Vagina (tissue), 2 donors: ENCODE measurements at regions not wholly inside any gene's neighbourhood (a gene's known extent, or its start where the extent isn't known, plus 50 kb on each side); places are given as distances from the start of the nearest gene placed in this dataset.

Experiments
- DNase-seq, 2 donors: peaks; one replicate each; pipeline ENCODE4 v3.0.0-alpha.2; 2017; ENCODE audit errors: extremely low spot score in 2 of 2
- H3K27ac ChIP-seq: fragments of 200-600 bp; sonication (generic); one replicate; pipeline ENCODE4 v1.5.1; 2019
- H3K27me3 ChIP-seq: fragments of 200-600 bp; sonication (generic); one replicate; pipeline ENCODE4 v1.5.1; 2019
- H3K36me3 ChIP-seq, 2 donors: fragments of 200-600 bp; sonication (generic); one replicate each; pipeline ENCODE4 v1.5.1; 2017 to 2019
- H3K4me1 ChIP-seq: fragments of 200-600 bp; sonication (generic); one replicate; pipeline ENCODE4 v1.5.1; 2019
- H3K4me3 ChIP-seq, 2 donors: fragments of 200-600 bp; sonication (generic); 1 replicate in 1 of 2; 2 replicates in 1 of 2; pipeline ENCODE4 v1.5.1; 2016 to 2019
- H3K9me3 ChIP-seq: fragments of 200-600 bp; sonication (generic); one replicate; pipeline ENCODE4 v1.5.1; 2019
- CTCF ChIP-seq, 3 experiments: fragments of 450-650 bp in 2 of 3; fragments of 200-600 bp in 1 of 3; sonication (generic) in 1 of 3; IDR thresholded peaks; one replicate each; pipeline ENCODE4 v1.5.1; 2017 to 2019; ENCODE audit warnings: antibody characterized with exemption in 3 of 3, mild to moderate bottlenecking in 2 of 3, moderate library complexity in 2 of 3
- POLR2A ChIP-seq, 2 donors: fragments of 450-650 bp; IDR thresholded peaks; one replicate each; pipeline ENCODE4 v1.6.1; 2017; ENCODE audit warnings: antibody characterized with exemption in 2 of 2, mild to moderate bottlenecking in 2 of 2, moderate library complexity in 2 of 2
- POLR2AphosphoS5 ChIP-seq, 2 donors: sonication (generic); formaldehyde crosslinking; IDR thresholded peaks; one replicate each; pipeline ENCODE4 v1.9.0; 2017; ENCODE audit warnings: antibody characterized with exemption in 2 of 2, mild to moderate bottlenecking in 2 of 2, low read depth in 1 of 2; ENCODE audit not compliant: insufficient read depth in 1 of 2
- intact Hi-C: fragments of 100-400 bp; cut with DNase I; formaldehyde crosslinking; loops from one replicate; pipeline ENCODE4 v1.15.1; 2023

GRCh38 chr16:59591480-59591879, 857.4 kb upstream of the GOT2 start:
- Histone ChIP-seq H3K36me3 (no peaks in the 10 kb centered on the region), H3K9me3 (no peaks in the 10 kb centered on the region), H3K4me3 (no peak overlapping the region), H3K27ac (no peak overlapping the region), H3K27me3 (no peaks in the 10 kb centered on the region), H3K4me1 (no peaks in the 10 kb centered on the region)
- DNase-seq = no peak
- intact Hi-C loops = no loop called here
- TF ChIP-seq POLR2AphosphoS5 (IDR thresholded peaks at IDR 0.05; ENCODE audit: insufficient read depth in 1 of 2, low read depth in 1 of 2) (no peak), CTCF (IDR thresholded peaks at IDR 0.05) (no peak), POLR2A (IDR thresholded peaks at IDR 0.05) (no peak)

- DNase-seq = no peak
- no peak overlapping the region for H3K27ac ChIP-seq
- no peak overlapping the region for H3K4me3 ChIP-seq
- H3K9me3 ChIP-seq = no peaks in the 10 kb centered on the region
- TF ChIP-seq POLR2A (IDR thresholded peaks at IDR 0.05) (no peak), POLR2AphosphoS5 (IDR thresholded peaks at IDR 0.05; ENCODE audit: insufficient read depth in 1 of 2, low read depth in 1 of 2) (no peak), CTCF (IDR thresholded peaks at IDR 0.05) (no peak)
- H3K4me1 ChIP-seq = no peaks in the 10 kb centered on the region
- H3K27me3 ChIP-seq = no peaks in the 10 kb centered on the region
- intact Hi-C loops = no loop called here
- H3K36me3 ChIP-seq = no peaks in the 10 kb centered on the region
Observed at GRCh38 chr16:59590845-59591244, 856.7 kb upstream of the GOT2 start.

- Histone ChIP-seq H3K9me3 (no peaks in the 10 kb centered on the region), H3K36me3 (no peaks in the 10 kb centered on the region), H3K4me3 (no peak overlapping the region), H3K27ac (no peak overlapping the region), H3K27me3 (no peaks in the 10 kb centered on the region), H3K4me1 (no peaks in the 10 kb centered on the region)
- intact Hi-C loops = no loop called here
- DNase-seq = no peak
- no peak for TF ChIP-seq POLR2A (IDR thresholded peaks at IDR 0.05)
- TF ChIP-seq POLR2AphosphoS5 (IDR thresholded peaks at IDR 0.05; ENCODE audit: insufficient read depth in 1 of 2, low read depth in 1 of 2) = no peak
- TF ChIP-seq CTCF (IDR thresholded peaks at IDR 0.05) = no peak
Observed at GRCh38 chr16:59586331-59586730, 852.2 kb upstream of the GOT2 start.

- Histone ChIP-seq H3K4me3 (no peak overlapping the region), H3K27me3 (no peaks in the 10 kb centered on the region), H3K4me1 (no peaks in the 10 kb centered on the region), H3K27ac (no peak overlapping the region), H3K36me3 (no peaks in the 10 kb centered on the region), H3K9me3 (no peaks in the 10 kb centered on the region)
- intact Hi-C loops = no loop called here
- TF ChIP-seq POLR2AphosphoS5 (IDR thresholded peaks at IDR 0.05; ENCODE audit: insufficient read depth in 1 of 2, low read depth in 1 of 2) (no peak), POLR2A (IDR thresholded peaks at IDR 0.05) (no peak), CTCF (IDR thresholded peaks at IDR 0.05) (no peak)
- DNase-seq = no peak
Observed at GRCh38 chr16:59574296-59574695, 840.2 kb upstream of the GOT2 start.

DNA sequence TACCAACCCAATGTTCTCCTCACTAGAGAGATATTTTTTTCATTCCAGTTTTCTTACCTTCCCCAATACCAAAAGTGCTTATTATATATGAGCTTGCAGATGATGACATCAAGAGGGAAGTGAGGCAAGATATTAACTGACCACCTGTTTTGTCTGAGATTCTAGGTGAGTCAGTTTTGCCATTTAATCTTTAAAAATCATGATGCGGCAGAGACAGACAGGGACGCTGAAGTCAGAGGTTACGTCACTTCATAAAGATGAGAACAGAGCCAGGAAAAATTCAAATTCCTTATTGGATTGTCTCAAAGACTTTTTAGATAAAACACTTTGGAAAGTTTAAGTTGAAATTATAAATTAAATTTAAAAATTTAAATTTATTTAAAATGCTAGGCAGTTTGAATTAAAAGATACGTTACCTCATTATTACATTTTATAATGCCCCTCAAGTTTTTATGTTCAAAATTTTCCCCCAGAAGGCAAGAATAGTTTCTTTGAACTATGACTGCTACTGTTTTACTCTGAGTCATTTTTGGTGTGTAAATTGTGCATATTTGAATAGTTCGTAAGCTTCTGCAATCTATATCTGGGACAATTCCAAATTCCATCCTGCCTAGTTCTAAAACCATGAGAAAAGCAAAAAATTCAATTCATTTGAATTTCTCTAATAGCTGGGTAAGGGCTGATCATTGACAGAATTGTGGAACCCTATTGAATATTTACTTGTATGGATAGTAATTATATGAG, 839.6 kb upstream of the GOT2 start:
- Histone ChIP-seq H3K9me3 (no peaks in the 10 kb centered on the region), H3K36me3 (no peaks in the 10 kb centered on the region), H3K27ac (no peak overlapping the region), H3K27me3 (no peaks in the 10 kb centered on the region), H3K4me3 (no peak overlapping the region), H3K4me1 (no peaks in the 10 kb centered on the region)
- TF ChIP-seq POLR2AphosphoS5 (IDR thresholded peaks at IDR 0.05; ENCODE audit: insufficient read depth in 1 of 2, low read depth in 1 of 2) (no peak), POLR2A (IDR thresholded peaks at IDR 0.05) (no peak), CTCF (IDR thresholded peaks at IDR 0.05) (no peak)
- DNase-seq = no peak
- intact Hi-C loops = no loop called here
